Vagina (tissue), 2 donors: ENCODE measurements at regions not wholly inside any gene's neighbourhood (a gene's known extent, or its start where the extent isn't known, plus 50 kb on each side); places are given as distances from the start of the nearest gene placed in this dataset.

ENCODE experiments used
- POLR2AphosphoS5 ChIP-seq, 2 donors: sonication (generic); formaldehyde crosslinking; IDR thresholded peaks; one replicate each; pipeline ENCODE4 v1.9.0; 2017; ENCODE audit warnings: antibody characterized with exemption in 2 of 2, mild to moderate bottlenecking in 2 of 2, low read depth in 1 of 2; ENCODE audit not compliant: insufficient read depth in 1 of 2
- TF ChIP-seq, protein P1 (sequence below), 3 experiments: fragments of 450-650 bp in 2 of 3; fragments of 200-600 bp in 1 of 3; sonication (generic) in 1 of 3; IDR thresholded peaks; one replicate each; pipeline ENCODE4 v1.5.1; 2017 to 2019; ENCODE audit warnings: antibody characterized with exemption in 3 of 3, mild to moderate bottlenecking in 2 of 3, moderate library complexity in 2 of 3

- TF ChIP-seq POLR2AphosphoS5 (IDR thresholded peaks at IDR 0.05; ENCODE audit: insufficient read depth in 1 of 2, low read depth in 1 of 2): no peak
- TF ChIP-seq, protein P1, sequence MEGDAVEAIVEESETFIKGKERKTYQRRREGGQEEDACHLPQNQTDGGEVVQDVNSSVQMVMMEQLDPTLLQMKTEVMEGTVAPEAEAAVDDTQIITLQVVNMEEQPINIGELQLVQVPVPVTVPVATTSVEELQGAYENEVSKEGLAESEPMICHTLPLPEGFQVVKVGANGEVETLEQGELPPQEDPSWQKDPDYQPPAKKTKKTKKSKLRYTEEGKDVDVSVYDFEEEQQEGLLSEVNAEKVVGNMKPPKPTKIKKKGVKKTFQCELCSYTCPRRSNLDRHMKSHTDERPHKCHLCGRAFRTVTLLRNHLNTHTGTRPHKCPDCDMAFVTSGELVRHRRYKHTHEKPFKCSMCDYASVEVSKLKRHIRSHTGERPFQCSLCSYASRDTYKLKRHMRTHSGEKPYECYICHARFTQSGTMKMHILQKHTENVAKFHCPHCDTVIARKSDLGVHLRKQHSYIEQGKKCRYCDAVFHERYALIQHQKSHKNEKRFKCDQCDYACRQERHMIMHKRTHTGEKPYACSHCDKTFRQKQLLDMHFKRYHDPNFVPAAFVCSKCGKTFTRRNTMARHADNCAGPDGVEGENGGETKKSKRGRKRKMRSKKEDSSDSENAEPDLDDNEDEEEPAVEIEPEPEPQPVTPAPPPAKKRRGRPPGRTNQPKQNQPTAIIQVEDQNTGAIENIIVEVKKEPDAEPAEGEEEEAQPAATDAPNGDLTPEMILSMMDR (IDR thresholded peaks at IDR 0.05): no peak
Observed at GRCh38 chr20:1783245-1783644, 112.0 kb upstream of the SIRPA start.
